ENCODE measurements at regions not wholly inside any gene's neighbourhood (a gene's known extent, or its start where the extent isn't known, plus 50 kb on each side); places are given as distances from the start of the nearest gene placed in this dataset.

- no peak for DNase-seq
These were observed 319.1 kb downstream of the MED10 start for GRCh38 chr5:6059137-6059800.

- DNase-seq: no peak
These were observed 320.2 kb downstream of the MED10 start for GRCh38 chr5:6058055-6058715.

- DNase-seq: no peak
These were observed 322.1 kb downstream of the MED10 start for GRCh38 chr5:6056280-6056679.

DNA sequence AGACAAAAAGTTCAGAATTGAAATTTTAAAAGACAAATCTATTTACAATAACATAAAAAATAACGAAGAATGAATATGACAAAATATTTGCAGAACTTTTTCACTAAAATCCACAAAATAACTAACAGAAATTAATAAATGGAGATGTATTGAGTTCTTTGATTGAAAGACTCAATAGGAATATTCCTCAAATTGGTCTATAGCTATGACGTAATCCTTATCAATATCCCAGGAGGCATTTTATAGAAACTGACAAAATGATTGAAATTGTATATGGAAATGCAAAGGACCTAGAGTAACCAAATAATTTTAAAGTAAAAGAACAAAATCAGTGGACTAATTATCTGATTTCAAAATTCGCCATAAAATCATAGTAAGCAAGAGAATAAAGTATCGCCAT, 328.7 kb downstream of the MED10 start:
- no peak for DNase-seq

GRCh38 chr5:6048746-6049145, 329.6 kb downstream of the MED10 start:
- no peak for DNase-seq

- no peak for DNase-seq
These were observed 331.9 kb downstream of the MED10 start for GRCh38 chr5:6046296-6046967.

DNA sequence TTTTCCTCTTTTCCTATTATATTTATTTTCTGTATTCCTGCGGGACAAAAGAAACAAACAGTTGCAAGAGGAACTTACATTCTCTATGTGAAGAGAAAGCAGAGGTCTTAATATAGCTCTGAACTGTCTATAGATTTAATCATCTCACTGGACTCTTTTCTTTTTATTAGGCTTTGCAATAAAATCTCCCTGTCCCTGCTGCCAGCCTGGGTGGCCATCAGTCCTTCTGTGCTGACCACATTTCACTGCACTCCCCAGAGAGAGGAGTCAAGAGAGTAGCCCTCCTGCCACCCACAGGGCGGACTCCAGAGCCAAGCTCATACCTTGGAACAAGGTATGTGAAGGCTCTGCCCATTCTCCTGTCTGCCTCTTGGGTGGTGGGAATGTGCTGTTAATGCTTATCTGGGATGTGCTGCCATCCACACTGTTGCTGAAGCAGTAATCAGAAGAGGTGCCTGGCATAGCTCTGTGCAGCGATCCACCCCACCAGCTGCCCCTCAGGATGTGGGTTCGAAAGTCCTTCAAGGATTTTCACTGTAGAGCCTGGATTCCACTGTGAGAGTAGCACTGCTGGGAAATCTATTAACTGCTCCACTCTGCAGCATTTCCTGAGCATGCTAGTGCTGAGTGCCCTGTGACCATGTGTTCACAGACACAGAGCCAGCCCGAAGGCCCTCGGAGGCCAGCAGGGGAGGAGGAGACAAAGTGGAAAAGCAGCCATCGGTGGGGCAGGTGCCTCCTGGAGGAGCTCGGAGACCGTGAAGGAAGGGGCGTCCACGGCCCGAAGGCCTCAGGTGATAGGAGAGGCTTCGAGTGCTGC, 334.6 kb downstream of the MED10 start:
- no peak for DNase-seq

GRCh38 chr5:6041977-6042550, 336.3 kb downstream of the MED10 start:
- DNase-seq: no peak

GRCh38 chr5:6039111-6039510, 339.2 kb downstream of the MED10 start:
- DNase-seq: no peak

DNA sequence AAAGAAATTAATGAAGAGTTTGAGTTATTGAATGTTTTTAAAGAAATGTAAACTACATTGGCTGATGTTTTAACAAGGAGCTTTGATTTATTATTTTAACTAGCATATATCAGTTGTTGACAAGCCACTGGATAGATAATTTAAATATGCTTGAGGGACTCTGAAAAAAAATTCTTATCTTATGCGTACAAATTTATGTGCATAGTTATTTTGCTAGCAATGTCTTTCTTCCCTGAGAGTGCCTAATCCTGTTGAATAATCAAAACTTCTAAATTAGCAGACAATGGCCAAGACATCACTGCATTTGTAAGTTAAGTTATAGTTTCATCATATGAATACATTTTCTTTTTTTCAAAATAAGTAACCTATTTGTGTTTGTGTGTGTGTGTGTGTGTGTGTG, 342.3 kb downstream of the MED10 start:
- DNase-seq: no peak

DNA sequence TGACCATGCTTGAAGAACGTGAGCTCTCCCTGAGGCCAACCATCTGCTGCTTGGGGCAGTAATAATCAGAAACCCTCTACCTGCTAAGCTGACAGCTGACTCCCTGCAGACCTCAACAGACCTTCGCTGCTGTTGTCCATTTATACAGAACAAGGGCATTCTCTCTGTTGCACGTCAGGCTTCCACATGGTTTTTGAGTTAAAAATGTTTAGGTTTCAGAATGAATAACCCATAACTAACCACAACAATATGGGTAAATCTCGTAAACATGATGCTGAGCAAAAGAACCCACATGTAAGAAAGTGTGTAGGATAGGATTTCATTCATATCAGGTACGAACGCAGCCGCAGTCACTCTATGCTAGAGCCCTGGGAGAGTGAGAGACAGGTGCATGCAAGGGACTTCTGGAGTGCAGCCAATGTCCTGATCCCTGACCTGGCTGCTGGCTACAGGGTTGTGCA, 348.5 kb downstream of the MED10 start:
- no peak for DNase-seq

DNA sequence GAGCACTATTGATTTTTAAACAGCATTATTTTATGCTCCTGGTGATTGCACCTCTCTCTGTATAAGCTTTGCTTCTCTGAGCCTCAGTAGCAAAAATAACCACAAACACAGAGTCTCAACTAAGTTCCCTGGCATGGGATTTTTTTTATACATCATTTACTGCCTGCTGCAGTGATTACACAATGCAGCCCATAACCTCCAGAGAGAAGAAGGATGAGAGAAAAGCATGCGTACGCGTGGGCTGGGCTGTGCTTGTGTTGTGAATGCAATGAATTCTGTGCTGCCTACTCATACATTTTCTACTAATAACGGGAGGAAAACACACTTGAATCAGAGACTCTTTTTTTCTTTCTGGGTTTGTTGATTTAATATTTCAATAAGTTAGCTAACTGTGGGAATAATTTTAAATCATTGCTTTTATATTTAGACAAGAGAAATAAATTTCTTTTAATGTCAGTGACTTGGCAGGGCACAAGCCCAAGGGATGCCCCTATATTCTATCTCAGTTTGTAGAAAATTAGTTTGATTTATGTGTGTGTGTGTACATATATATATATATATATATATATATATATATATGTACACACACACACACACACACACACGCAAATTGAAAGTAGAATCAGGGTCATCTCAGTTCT, 351.5 kb downstream of the MED10 start:
- DNase-seq: peak; percentile 2

DNA sequence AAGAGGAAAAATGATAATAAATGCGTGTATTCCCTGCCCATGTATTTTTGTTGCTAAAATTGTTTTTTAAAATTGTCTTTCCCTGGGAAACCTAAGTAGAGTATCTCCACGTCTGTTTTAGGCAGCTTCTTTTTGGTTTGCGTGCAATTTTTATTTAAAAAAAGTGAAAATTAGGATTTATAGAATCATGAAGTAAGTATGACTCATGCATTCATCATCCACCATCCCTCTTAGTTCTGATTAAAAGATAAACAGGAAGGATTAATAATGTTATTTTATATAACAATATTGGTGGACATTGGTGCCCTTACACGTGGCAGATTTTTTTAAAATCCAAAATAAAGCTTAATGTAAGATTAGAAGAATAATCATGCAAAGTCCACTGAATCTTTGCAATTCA, 358.7 kb downstream of the MED10 start:
- no peak for DNase-seq

DNA sequence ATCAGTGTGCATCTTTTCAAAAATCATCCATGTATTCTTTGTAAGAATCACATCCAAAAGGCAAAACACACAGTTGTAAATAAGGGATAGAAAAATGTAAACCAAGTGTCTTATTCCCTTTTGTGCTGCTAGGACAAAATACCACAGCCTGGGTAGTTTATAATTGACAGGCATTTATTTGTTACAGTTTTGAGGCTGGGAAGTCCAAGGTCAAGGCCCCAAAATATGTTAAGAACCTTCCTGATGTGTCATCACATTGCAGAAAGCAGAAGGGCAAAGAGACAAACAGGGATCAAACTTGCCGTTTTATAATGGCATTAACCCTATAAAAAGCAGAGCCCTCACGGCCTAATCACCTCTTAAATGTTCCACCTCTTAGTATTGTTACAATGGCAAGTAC, 364.8 kb downstream of the MED10 start:
- DNase-seq: no peak

GRCh38 chr5:6011199-6011598, 367.1 kb downstream of the MED10 start:
- DNase-seq: no peak

GRCh38 chr5:6006838-6007314, 371.5 kb downstream of the MED10 start:
- DNase-seq: no peak

DNA sequence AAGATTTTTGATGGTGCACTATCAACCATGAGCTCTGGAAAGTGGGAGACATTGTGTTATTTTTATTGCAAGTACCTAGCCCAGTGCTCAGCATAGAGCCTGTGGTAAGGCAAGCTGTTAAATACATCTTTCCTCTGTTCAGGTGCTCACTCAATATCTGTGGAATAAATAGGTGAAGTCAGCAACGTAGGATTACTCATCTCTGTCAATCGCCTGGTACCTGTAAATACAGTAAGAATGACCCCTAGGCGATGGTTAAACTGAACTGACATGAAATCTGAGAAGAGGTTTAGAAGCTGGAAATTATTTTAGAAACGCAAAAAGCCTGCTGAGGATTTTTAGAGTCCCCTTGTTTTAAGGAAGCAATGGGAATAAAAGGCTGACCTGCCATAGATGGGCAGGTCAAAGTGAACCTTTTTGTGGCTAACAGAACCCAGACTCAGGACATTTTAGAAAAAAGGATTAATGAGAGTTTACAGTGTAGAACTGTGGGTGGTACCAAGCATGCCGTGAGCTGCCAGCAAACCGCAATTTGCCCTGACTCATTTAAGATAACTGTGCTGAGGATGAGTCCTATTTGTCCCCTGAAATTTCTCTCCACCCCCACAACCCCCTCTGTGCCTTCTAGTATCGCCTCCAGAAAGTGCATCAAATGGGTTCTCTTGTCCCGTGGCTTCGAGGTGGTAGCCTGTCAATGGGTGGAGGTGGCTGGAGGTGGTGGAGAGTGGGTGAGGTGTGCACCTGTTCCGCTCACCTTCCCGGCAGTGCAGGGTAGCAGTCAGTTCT, 375.1 kb downstream of the MED10 start:
- DNase-seq: no peak

DNA sequence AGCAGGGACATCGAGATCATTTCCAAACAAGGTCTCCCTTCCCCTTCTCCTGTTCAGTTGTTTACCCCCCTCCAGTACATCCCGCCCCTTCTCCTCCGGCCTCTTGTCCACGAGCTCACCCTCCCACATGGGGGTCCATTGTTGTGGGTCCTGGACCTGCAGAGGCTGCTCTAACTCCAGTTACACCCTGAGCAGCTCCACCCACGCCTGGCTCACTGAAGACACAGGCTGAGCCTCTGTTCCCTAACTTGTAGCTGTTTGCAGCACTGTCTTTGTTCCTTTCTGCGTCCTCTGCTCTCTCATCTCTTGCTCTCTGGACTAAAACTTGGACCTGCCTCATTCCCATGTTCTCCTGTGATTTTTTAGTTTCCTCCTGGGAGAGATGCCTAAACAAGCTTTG, 377.5 kb downstream of the MED10 start:
- DNase-seq: no peak

DNA sequence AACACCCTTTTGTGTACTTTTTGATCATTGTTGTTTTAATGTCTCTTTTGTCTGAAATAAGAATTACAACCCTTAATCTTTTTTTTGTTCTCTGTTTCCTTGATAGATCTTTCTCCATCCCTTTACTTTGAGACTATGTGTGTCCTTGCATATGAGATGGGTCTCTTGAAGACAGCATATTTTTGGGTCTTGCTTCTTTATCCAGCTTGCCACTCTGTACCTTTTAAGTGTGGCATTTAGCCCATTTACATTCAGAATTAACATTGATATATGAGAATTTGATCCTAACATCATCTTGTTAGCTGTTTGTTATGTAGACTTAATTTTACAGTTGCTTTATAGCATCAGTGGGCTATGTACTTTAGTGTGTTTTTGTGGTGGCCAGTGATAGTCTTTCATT, 382.5 kb downstream of the MED10 start:
- DNase-seq: no peak

DNA sequence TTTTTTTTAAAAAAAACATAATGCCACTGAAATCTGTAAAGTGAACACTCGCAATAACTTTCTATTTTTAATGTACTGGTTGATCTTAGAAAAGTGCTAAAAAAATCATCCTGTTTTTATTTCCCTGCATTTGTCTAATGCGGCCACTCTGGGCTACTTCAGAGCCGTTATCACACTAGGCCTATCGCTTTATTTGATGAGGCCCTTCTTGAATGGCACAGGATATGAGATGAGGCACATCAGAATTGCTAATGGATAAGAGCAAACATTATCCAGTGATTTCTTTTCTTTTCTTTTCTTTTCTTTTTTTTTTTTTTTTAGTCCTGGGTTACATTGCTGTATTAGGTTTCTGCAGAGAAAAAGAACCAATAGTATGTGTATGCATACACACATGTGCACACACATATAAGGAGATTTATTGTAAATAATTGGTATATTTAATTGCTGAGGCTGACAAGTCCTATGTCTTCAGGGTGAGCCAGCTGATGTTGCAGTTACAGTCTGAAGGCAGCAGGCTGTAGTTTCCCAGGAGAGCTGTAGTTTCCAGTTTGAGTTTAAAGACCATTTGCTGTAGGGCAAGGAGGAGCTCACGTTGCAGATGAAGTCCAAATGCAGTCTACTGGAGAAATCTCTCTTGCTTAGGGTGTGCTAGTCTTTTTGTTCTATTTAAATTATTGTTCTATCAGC, 391.7 kb downstream of the MED10 start:
- no peak for DNase-seq

DNA sequence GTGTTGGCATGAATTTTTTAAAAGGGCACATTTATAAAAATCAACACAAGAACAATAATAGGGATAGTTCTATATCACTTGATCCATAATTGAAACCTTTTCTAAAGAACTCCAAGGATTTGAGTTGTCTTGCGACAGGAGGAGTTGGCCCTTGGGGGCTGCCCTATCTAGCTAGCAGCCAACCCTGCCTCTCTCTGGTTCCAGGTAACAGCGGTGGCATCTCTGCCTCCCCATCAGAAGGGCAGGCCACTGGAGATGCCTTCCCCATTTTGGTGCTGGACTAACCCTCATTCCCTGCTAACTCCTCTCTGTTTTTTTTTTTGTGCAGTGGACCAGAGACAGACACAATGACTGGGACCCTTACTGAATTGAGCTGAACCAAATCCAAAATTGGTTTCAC, 393.0 kb downstream of the MED10 start:
- no peak for DNase-seq
